Transverse colon (tissue), 4 donors: ENCODE measurements at regions not wholly inside any gene's neighbourhood (a gene's known extent, or its start where the extent isn't known, plus 50 kb on each side); places are given as distances from the start of the nearest gene placed in this dataset.

Experiments used
- POLR2A ChIP-seq: fragments of 450-650 bp; IDR thresholded peaks from one replicate; pipeline ENCODE4 v1.6.1; 2016; ENCODE audit warnings: antibody characterized with exemption, mild to moderate bottlenecking, moderate library complexity
- POLR2AphosphoS5 ChIP-seq, 3 donors: sonication (generic); formaldehyde crosslinking; IDR thresholded peaks; one replicate each; pipeline ENCODE4 v1.6.1; 2016; ENCODE audit warnings: antibody characterized with exemption in 3 of 3
- TF ChIP-seq, protein P1 (sequence below), 5 experiments: fragments of 200-600 bp in 3 of 5; fragments of 450-650 bp in 2 of 5; sonication (generic) in 3 of 5; IDR thresholded peaks; 1 replicate in 2 of 5; 2 replicates in 3 of 5; pipeline ENCODE4 v1.5.1; 2016 to 2017; ENCODE audit warnings: antibody characterized with exemption in 5 of 5, inconsistent platforms in 3 of 5, mild to moderate bottlenecking in 2 of 5, moderate library complexity in 1 of 5

DNA sequence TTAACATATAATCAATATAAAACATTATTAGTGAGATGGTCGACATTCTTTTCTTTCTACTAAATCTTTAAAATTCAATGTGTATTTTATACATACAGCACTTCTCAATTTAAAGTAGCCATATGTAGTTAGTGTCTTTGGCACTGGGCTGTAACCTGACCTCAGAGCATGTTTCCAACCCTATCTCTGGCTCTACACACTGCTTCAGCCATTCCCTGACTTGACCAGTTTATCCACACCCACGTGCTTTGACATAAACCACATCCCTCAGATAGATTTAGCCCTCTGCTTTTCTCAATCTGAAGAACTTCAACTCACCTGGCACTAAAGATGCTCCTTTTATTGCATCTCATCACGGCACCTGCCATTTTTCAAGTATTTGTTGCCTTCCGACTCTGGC, 58.3 kb downstream of the RGS2 start:
- TF ChIP-seq, protein P1, sequence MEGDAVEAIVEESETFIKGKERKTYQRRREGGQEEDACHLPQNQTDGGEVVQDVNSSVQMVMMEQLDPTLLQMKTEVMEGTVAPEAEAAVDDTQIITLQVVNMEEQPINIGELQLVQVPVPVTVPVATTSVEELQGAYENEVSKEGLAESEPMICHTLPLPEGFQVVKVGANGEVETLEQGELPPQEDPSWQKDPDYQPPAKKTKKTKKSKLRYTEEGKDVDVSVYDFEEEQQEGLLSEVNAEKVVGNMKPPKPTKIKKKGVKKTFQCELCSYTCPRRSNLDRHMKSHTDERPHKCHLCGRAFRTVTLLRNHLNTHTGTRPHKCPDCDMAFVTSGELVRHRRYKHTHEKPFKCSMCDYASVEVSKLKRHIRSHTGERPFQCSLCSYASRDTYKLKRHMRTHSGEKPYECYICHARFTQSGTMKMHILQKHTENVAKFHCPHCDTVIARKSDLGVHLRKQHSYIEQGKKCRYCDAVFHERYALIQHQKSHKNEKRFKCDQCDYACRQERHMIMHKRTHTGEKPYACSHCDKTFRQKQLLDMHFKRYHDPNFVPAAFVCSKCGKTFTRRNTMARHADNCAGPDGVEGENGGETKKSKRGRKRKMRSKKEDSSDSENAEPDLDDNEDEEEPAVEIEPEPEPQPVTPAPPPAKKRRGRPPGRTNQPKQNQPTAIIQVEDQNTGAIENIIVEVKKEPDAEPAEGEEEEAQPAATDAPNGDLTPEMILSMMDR (IDR thresholded peaks at IDR 0.05): no peak
- TF ChIP-seq POLR2A (no peak), POLR2AphosphoS5 (IDR thresholded peaks at IDR 0.05) (no peak)
